Thymus (tissue), 11 donors: ENCODE measurements at regions not wholly inside any gene's neighbourhood (a gene's known extent, or its start where the extent isn't known, plus 50 kb on each side); places are given as distances from the start of the nearest gene placed in this dataset.

Source experiments
- DNase-seq, 9 donors: peaks; one replicate each; pipeline ENCODE4 v3.0.0-alpha.2; 2013; ENCODE audit warnings: low spot score in 9 of 9, low read depth in 6 of 9, missing footprints in 1 of 9
- H3K27ac ChIP-seq, 2 donors: one replicate each; pipeline ENCODE4 v1.5.1; 2013; ENCODE audit warnings: control low read depth in 1 of 2, low read depth in 1 of 2, low read length in 1 of 2, mild to moderate bottlenecking in 1 of 2, moderate library complexity in 1 of 2
- H3K27me3 ChIP-seq, 2 donors: one replicate each; pipeline ENCODE4 v1.5.1; 2013; ENCODE audit warnings: low read length in 1 of 2; ENCODE audit not compliant: control insufficient read depth in 2 of 2, insufficient read depth in 1 of 2
- H3K36me3 ChIP-seq, 2 donors: one replicate each; pipeline ENCODE4 v1.5.1; 2013; ENCODE audit warnings: low read length in 1 of 2, mild to moderate bottlenecking in 1 of 2, moderate library complexity in 1 of 2; ENCODE audit not compliant: control insufficient read depth in 2 of 2, insufficient read depth in 2 of 2
- H3K4me1 ChIP-seq, 2 donors: one replicate each; pipeline ENCODE4 v1.5.1; 2013; ENCODE audit warnings: low read length in 2 of 2; ENCODE audit not compliant: control insufficient read depth in 2 of 2, insufficient read depth in 2 of 2
- H3K4me3 ChIP-seq, 2 donors: one replicate each; pipeline ENCODE4 v1.5.1; 2013; ENCODE audit warnings: low read length in 2 of 2, control low read depth in 1 of 2, mild to moderate bottlenecking in 1 of 2
- H3K9me3 ChIP-seq, 2 donors: one replicate each; pipeline ENCODE4 v1.5.1; 2013; ENCODE audit warnings: low read length in 1 of 2, mild to moderate bottlenecking in 1 of 2; ENCODE audit not compliant: control insufficient read depth in 2 of 2, insufficient read depth in 1 of 2
- WGBS: extraction: QIAGEN DNeasy Blood & Tissue Kit; methylation state at CpG from one replicate; pipeline ENCODE4 v1.1.7; 2013; 5-methylcytosine and 5-hydroxymethylcytosine counted together
- donor health status: healthy.

- Histone ChIP-seq H3K4me3 (no peak overlapping the region), H3K36me3 (no peaks in the 10 kb centered on the region), H3K27me3 (no peaks in the 10 kb centered on the region), H3K27ac (no peak overlapping the region), H3K9me3 (no peaks in the 10 kb centered on the region), H3K4me1 (no peaks in the 10 kb centered on the region)
- 94% methylated on average over 5 of the region's 5 CpGs for WGBS
- no peak for DNase-seq
Observed at GRCh38 chr15:92565351-92566125, 90.0 kb downstream of the FAM174B start.

DNA sequence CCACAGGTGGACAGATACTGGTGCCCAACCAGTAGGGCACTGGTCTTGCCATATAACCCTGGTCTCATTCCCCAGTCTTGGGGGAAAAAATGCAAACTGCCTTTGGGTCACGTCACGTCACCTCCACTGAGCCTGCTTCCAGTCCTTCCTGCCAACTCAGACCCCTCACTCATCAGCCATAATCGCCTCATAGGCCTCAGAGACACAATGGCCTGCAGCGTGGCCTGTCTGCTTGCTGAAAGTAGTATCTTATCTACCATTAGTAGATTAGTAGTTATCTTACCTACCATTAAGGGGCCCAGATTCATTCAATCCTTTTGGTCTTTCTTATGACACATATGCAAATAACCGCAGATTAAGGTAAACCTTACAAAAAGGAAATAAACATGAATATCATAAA is 93.8 kb downstream of the FAM174B start:
- DNase-seq: no peak
- no peaks in the 10 kb centered on the region for H3K36me3 ChIP-seq
- no peak overlapping the region for H3K4me3 ChIP-seq
- H3K27ac ChIP-seq: no peak overlapping the region
- 95% methylated on average over 5 of the region's 5 CpGs for WGBS
- H3K27me3 ChIP-seq: no peaks in the 10 kb centered on the region
- H3K9me3 ChIP-seq: no peaks in the 10 kb centered on the region
- no peaks in the 10 kb centered on the region for H3K4me1 ChIP-seq

GRCh38 chr15:92553317-92553716 is 102.3 kb downstream of the FAM174B start:
- H3K36me3 ChIP-seq: no peaks in the 10 kb centered on the region
- H3K4me1 ChIP-seq: no peaks in the 10 kb centered on the region
- H3K27me3 ChIP-seq: no peaks in the 10 kb centered on the region
- no peak overlapping the region for H3K27ac ChIP-seq
- no peaks in the 10 kb centered on the region for H3K9me3 ChIP-seq
- WGBS: 94% methylated on average over 1 of the region's 1 CpG
- DNase-seq: no peak
- H3K4me3 ChIP-seq: no peak overlapping the region

DNA sequence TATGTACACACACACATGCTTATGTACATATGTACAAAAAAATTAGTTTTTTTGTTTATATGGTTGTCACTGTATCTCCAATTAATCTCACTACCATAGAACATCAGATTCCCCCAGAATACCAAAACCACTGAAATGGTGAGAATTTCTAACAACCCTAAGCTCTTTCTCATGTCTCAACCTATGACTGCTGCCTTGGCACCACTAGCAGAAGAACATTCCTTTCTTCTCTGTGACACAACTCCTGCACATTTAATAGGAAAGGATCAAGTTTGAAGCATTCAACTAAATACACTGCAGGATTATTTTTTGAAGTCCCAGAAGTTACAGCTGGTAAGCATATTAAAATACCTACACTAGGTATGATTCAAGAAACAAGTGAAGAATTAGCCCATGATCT is 109.6 kb downstream of the FAM174B start:
- Histone ChIP-seq H3K27me3 (no peaks in the 10 kb centered on the region), H3K9me3 (peaks cover 0 to 3% of the 10 kb centered on the region in 2 donors), H3K4me1 (no peaks in the 10 kb centered on the region), H3K36me3 (no peaks in the 10 kb centered on the region), H3K4me3 (no peak overlapping the region), H3K27ac (no peak overlapping the region)
- DNase-seq: no peak

GRCh38 chr15:92541291-92542200 is 114.0 kb downstream of the FAM174B start:
- no peak for DNase-seq
- Histone ChIP-seq H3K4me3 (no peak overlapping the region), H3K27me3 (no peaks in the 10 kb centered on the region)

GRCh38 chr15:92538115-92538514 is 117.5 kb downstream of the FAM174B start:
- Histone ChIP-seq H3K4me1 (no peaks in the 10 kb centered on the region), H3K27me3 (no peaks in the 10 kb centered on the region)
- WGBS: 94% methylated on average over 3 of the region's 3 CpGs

More at GRCh38 chr15:92541291-92542200, 114.0 kb downstream of the FAM174B start:
- H3K9me3 ChIP-seq: peaks cover 0 to 3% of the 10 kb centered on the region in 2 donors
- no peaks in the 10 kb centered on the region for H3K36me3 ChIP-seq
- H3K27ac ChIP-seq: no peak overlapping the region
- WGBS: 88% methylated on average over 7 of the region's 7 CpGs
- H3K4me1 ChIP-seq: no peaks in the 10 kb centered on the region

DNA sequence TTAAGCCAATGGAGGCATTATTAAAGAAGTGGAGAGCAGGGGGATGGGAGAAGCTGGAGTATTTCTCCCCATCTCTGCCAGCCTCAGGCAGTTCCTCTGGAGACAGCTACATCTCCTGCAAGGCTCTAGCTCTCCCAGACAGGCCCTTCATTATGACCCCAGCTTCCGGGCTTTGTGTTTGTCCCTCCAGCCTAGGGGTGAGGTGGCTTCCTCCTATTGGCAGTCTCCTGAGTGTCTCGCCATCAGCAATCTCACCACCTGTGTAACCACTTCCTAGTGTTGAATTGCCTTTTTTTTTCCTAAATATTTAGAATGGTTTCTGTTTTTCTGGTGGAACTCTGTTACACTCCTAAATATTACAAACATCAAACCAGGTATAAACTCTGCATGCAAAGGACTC is 122.3 kb downstream of the FAM174B start:
- H3K27ac ChIP-seq: no peak overlapping the region
- H3K4me1 ChIP-seq: no peaks in the 10 kb centered on the region
- H3K4me3 ChIP-seq: no peak overlapping the region
- no peaks in the 10 kb centered on the region for H3K9me3 ChIP-seq
- no peaks in the 10 kb centered on the region for H3K27me3 ChIP-seq
- DNase-seq: no peak
- H3K36me3 ChIP-seq: no peaks in the 10 kb centered on the region
- 39% methylated on average over 2 of the region's 2 CpGs for WGBS

More at GRCh38 chr15:92538115-92538514, 117.5 kb downstream of the FAM174B start:
- no peak overlapping the region for H3K27ac ChIP-seq
- H3K36me3 ChIP-seq: no peaks in the 10 kb centered on the region
- DNase-seq: no peak
- peaks cover 0 to 3% of the 10 kb centered on the region in 2 donors for H3K9me3 ChIP-seq
- no peak overlapping the region for H3K4me3 ChIP-seq

- H3K27ac ChIP-seq: no peak overlapping the region
- H3K36me3 ChIP-seq: no peaks in the 10 kb centered on the region
- H3K4me1 ChIP-seq: no peaks in the 10 kb centered on the region
- H3K4me3 ChIP-seq: no peak overlapping the region
- no peaks in the 10 kb centered on the region for H3K27me3 ChIP-seq
- WGBS: 42% methylated on average over 1 of the region's 1 CpG
- no peaks in the 10 kb centered on the region for H3K9me3 ChIP-seq
- DNase-seq: no peak
Observed at GRCh38 chr15:92531406-92531805, 124.2 kb downstream of the FAM174B start.

- WGBS: 96% methylated on average over 1 of the region's 1 CpG
- no peaks in the 10 kb centered on the region for H3K9me3 ChIP-seq
- no peak for DNase-seq
- no peaks in the 10 kb centered on the region for H3K36me3 ChIP-seq
- no peak overlapping the region for H3K27ac ChIP-seq
- no peaks in the 10 kb centered on the region for H3K27me3 ChIP-seq
- H3K4me1 ChIP-seq: peaks cover 0 to 13% of the 10 kb centered on the region in 2 donors
- H3K4me3 ChIP-seq: no peak overlapping the region
Observed at GRCh38 chr15:92528736-92529135, 126.8 kb downstream of the FAM174B start.
